ENCODE measurements at regions not wholly inside any gene's neighbourhood (a gene's known extent, or its start where the extent isn't known, plus 50 kb on each side); places are given as distances from the start of the nearest gene placed in this dataset.

DNA sequence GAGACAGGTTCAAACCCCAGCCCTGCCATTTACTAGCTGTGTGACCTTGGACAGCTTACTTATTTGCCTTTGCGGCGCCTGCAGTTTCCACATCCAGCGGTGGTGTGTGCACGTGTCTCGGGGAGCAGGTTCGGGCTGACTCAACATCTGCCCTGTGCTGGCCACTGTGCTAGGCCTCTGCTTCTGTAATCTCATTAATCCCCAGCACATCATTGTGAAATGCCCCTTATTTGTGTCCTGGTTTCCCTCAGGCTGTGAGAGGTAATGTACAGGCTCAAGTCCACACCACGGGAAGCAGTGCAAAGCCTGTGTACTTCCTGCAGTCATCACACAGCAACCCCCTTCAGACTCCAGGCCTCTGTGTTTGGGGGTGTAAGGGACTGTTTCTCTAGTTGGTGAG, 285.7 kb downstream of the RPS24 start:
- no peak for DNase-seq (ENCODE audit: low spot score)

- DNase-seq (ENCODE audit: low spot score): no peak
Measured at GRCh38 chr10:78319841-78320240, 286.2 kb downstream of the RPS24 start.

GRCh38 chr10:78320506-78320905, 286.8 kb downstream of the RPS24 start:
- DNase-seq (ENCODE audit: low spot score): no peak

- DNase-seq (ENCODE audit: low spot score): no peak
Measured at GRCh38 chr10:78321000-78321399, 287.3 kb downstream of the RPS24 start.

DNA sequence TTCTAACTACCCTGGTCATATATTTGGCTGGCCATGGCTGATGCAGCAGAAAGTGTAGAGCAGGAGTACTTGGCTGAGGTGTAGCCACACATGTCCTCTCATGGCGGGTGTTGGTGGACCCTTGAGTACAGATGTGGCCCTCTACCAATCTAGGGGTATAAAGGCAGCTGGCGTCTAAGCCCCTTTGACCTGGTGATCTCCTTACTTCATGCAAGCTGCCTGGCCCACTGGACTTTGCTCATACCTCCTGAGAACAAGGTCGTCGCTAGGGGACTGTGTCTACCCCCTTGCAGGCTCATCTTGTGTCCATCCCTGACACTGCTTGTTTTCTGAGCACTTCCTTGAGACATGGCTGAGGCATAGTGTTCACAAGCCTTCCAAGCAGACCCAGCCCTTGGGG, 287.8 kb downstream of the RPS24 start:
- no peak for DNase-seq (ENCODE audit: low spot score)

DNA sequence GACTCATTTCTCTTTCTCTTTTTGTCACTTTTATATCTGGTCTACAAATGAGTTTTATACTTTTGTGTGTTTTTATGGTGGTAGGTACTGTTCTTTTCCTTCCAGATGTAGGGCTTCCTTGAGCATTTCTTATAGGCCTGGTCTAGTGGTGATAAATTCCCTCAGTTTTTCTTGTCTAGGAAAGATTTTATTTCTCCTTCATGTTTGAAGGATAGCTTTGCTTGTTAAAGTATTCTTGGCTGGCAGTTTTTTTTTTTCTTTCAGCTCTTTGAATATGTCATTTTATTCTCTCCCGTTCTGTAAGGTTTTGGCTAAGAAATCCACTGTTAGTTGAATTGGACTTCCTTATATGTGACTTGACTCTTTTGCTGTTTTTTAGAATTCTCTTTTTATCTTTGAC, 292.7 kb downstream of the RPS24 start:
- DNase-seq (ENCODE audit: low spot score): no peak

DNA sequence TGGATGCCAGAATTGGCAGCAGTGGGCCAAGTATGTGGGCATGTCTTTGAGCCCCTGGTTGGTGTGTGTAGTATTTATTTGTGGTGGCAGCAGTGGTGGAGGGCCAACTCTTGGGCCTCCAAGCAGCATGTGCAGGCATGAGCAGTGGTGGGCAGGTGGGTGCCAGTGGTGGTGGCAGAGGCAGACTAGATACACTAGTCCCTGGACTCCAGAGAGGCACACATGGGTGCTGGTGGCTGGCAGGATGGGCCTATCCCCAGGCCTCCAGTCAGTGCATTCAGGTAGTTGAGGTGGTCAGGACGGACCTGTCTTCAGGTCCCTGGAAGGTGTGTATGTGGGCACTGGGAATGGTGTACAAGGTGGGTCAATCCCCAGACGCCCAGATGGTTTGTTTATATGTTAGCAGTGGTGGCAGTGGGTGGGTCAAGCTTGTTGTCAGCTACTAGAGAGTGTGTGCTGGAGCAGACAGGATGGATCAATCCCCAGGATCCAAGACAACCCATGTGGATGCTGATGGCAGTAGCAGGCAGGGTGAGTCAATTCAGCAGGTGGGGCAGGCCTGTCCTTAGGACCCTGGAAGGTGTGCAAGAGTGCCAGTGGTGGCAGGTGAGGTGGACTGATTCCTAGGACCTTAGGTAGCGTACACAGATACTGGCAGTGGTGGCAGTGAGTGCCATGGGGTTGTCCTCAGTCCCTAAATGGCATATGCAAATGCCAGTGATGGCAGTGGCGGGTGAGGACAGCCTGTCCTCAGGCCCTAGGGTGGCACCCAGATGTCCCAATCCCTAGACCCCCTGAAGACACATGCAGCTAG, 294.3 kb downstream of the RPS24 start:
- DNase-seq (ENCODE audit: low spot score): no peak

DNA sequence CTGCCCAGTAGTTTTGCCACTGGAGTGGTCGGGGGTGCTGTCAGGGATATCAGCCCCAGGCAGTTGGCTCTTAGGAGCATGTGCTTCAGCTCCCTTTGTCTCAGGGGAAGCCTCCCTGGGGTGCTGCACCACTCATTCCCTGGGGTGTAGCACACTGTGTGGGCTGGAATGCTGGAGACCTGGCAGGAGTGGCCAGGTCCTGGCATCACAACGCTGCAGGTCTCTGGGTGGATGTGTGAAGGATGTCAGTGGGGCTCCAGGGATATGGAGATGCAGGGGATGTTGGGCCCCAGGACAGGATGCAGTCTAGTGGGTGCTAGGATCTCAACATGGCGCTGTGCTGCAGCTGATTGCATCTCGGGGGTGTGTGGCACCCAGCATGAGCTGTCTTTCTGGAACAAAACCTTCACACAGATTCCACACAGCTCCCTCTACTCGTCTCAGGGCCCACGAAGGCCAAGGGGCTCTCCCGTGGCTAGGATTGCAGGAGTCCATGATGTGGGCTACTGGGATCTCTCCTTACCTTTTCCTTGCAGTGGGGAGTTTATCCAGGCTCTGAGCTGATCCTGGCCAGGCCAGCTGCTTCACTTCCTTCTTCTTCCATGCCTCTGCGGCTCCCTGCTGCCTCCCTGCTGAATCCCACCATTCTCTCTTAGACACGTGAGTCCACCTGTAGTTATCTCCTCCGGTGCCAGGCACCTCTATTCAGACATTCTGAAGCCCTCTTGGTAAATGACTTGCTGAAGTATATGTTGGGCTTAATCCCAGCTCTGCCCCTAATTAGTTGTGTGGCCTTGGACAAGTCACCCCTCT, 295.1 kb downstream of the RPS24 start:
- DNase-seq (ENCODE audit: low spot score): no peak

DNA sequence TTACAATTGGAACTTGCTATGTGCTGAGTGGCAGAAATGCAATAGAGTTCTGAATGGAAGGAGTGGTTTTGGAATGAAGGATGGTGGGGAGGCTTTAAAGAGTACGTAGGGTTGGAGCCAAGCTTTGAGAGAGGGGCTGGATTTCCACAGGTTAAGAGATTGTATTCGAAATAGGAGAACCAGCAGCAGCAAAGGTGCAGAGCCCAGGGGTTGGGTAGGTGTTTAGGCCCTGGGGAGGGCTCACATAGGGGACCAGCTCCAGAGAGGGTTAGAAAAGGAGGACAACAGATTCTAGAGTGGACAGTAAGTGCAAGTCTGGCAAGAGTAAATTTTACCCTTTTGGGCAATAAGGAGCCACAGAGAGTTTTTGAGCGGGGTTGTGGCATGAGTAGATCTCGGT, 297.2 kb downstream of the RPS24 start:
- DNase-seq (ENCODE audit: low spot score): no peak

DNA sequence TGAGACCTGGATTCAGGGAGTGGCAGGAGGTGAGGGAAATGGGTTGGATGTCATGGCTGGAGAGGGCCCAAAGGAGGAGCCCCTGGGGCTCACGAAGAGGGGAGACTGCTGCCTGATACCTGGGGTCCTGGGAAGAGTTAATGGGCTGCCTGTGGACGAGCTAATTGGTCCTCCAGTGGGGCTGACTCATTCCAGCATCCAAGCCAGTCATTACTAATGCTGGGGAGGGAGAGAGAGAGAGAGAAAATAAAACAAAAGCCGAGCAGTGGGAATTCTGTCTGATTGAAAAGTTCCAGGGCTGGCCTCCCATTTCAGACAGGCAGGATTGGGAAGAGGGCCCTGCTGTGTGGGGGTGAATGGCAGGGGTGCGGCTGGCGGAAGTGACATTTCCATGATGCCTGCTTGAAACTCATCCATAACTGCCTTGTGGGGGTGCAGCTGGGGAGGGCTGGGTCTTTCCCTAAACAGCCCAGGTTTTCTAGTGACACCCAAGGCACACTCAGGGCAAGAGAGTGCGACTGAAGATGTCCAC, 297.8 kb downstream of the RPS24 start:
- DNase-seq (ENCODE audit: low spot score): peak; percentile 83

DNA sequence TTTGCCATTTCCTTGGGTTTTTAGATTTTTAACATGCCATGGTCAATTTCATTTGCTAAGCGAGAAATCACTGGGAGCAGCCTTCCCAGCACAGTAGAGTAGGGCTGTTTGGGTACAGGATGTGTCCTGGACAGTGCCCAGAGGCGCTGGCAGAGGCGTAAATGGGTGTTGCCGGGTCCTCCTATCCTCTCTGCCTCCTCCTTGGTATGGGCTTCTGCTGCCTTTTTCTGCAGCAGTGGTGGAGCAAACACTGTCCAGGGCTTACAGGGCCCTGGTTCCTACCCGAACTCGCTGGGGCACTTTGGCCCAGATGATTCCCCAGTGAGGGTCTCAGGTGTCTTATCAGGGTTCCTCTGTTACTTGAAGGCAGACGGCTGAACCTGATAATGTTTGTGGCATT, 298.3 kb downstream of the RPS24 start:
- DNase-seq (ENCODE audit: low spot score): peak; percentile 10

DNA sequence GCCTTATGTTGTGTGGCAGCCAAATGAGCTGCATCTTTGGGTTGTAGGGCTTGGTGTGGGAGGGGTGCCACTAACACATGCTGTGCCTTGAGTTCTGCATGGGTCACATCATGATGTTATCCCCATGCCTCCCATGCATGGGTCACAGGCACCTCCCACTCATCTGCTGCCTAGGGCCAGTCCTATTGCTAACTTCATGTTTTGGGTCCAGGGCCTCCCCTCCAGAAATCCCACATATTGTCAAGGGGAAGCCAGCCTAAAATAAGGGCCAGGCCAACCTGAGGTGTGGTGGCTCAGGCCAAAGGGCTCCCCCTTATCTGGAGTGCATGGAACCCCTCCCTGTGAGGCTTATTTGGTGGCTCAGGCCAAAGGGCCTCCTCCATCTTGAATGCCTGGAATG, 299.0 kb downstream of the RPS24 start:
- DNase-seq (ENCODE audit: low spot score): no peak

GRCh38 chr10:78333362-78334143, 299.9 kb downstream of the RPS24 start:
- DNase-seq (ENCODE audit: low spot score): no peak

DNA sequence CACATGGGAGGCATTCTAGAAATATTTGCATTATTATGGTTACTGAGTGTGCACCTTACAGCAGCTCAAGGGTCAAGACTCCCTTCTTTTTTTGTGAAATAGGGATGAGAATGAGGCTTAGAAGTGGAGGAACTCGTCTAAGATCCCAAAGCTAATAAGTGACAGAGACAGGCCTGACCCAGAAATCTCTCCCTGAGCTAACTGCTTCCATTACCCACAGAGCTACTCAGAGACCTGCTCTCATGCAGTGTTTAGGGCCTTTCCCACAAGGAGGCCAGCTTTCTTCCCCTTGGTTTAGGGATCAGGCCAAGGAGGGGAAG, 301.7 kb downstream of the RPS24 start:
- no peak for DNase-seq (ENCODE audit: low spot score)

DNA sequence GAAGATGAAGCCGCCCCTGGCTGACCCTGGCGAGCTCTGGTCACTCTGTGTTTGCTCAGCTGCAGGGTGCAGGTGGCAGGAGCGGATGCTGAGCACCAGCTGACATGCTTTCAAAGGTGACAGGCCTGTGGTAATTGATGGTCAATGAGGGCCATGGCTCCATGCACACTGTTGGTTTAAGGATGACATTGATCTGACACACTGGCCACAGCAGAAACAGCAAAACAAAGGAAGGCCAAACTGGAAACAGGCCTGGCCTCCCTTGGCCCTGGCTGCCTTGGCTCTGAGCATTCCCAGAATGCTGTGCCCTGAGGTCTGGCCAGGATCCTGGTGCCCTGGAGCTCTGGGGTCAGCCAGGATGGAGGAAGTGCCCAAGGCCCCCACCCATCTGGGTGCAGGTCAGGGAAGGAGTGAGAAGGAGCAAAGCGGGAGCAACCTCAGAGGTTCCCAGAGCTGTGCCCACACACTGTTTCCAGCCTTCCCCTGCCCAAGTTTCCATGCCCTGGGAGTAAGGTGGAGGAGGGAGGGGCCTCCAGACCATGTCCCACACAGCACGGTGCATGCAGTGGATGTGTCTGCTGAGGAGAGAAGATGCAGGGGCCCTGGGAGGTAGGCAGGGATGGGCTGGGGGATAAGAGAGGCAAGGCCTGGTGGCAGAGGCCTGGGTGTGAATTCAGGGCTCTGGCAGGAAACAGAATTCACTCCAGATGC, 302.2 kb downstream of the RPS24 start:
- peak; percentile 91 for DNase-seq (ENCODE audit: low spot score)

GRCh38 chr10:78336402-78336791, 302.7 kb downstream of the RPS24 start:
- peak; percentile 93 for DNase-seq (ENCODE audit: low spot score)

- DNase-seq (ENCODE audit: low spot score): no peak
Measured at GRCh38 chr10:78337016-78337415, 303.4 kb downstream of the RPS24 start.

GRCh38 chr10:78337646-78338391, 304.2 kb downstream of the RPS24 start:
- no peak for DNase-seq (ENCODE audit: low spot score)

DNA sequence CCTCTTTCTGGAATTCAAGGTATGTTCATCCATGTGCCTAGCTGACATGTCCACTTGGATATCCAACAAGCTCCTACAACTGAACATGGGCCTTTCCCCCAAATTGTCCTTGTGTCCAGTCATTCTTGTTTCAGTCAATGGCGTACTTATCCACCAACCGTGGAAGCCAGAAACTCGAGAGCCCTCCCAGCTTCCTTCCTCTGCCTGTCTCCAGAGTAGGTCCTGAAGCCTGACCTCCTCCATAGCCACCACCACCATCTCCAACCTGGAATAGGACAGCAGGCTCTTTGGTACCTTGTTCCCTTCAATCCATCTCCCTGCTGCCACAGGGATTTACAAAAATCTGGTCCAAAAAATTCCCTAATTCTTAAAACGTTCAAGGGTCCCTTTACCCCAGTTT, 305.1 kb downstream of the RPS24 start:
- no peak for DNase-seq (ENCODE audit: low spot score)

DNA sequence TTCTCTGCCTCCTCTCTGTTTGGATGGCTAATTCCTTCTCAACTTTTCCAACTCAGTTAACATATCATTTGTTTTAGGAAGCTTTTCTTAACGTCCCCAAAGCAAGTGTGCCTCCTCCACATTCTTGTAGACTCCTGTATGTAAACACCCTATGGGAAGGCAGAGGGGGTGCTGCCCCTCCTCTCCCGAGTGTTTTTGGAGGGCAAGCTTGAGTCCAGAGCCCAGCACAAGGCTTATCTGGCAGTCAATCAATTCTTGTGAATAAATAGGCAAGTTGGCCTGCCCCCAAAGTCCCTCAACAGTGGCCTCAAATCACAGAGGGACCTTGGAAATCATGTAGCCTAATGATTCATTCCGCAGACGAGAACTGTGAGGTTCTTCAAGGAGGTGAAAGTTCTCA, 305.6 kb downstream of the RPS24 start:
- DNase-seq (ENCODE audit: low spot score): no peak

Data from A172 (cell line).